Karpas-422 (cell line): ENCODE measurements at regions not wholly inside any gene's neighbourhood (a gene's known extent, or its start where the extent isn't known, plus 50 kb on each side); places are given as distances from the start of the nearest gene placed in this dataset.
"Not testable (repeated sequence)": the region's sequence is repeated elsewhere in the genome, so short reads cannot be mapped to it uniquely, and the experiment has no call there.

ENCODE experiments used
- DNase-seq: peaks from one replicate; pipeline ENCODE4 v3.0.0-alpha.2; 2015
- H2AFZ ChIP-seq: fragments of 200-600 bp; sonication (generic); 2 replicates; pipeline ENCODE4 v1.6.1; 2014; ENCODE audit warnings: antibody characterized with exemption, low read length, mixed read lengths
- H3K27ac ChIP-seq: fragments of 200-600 bp; sonication (generic); 2 replicates; pipeline ENCODE4 v1.5.1; 2014; ENCODE audit warnings: mild to moderate bottlenecking, low read length, moderate library complexity
- H3K27me3 ChIP-seq: fragments of 200-600 bp; sonication (generic); 2 replicates; pipeline ENCODE4 v1.6.1; 2014; ENCODE audit warnings: low read length, mixed read lengths
- H3K36me3 ChIP-seq: fragments of 200-600 bp; sonication (generic); 2 replicates; pipeline ENCODE4 v1.6.1; 2014; ENCODE audit warnings: low read length, mixed read lengths; ENCODE audit not compliant: insufficient read depth
- H3K4me1 ChIP-seq: fragments of 200-600 bp; sonication (generic); 2 replicates; pipeline ENCODE4 v1.6.1; 2014; ENCODE audit warnings: mild to moderate bottlenecking, low read length, mixed read lengths
- H3K4me2 ChIP-seq: fragments of 200-600 bp; sonication (generic); 2 replicates; pipeline ENCODE4 v1.6.1; 2014; ENCODE audit warnings: low read length, low read depth, mild to moderate bottlenecking; ENCODE audit not compliant: poor library complexity, severe bottlenecking
- H3K4me3 ChIP-seq: fragments of 200-600 bp; sonication (generic); 2 replicates; pipeline ENCODE4 v1.5.1; 2014; ENCODE audit warnings: mild to moderate bottlenecking, antibody characterized with exemption, low read length, mixed read lengths
- H3K79me2 ChIP-seq: fragments of 200-600 bp; sonication (generic); 2 replicates; pipeline ENCODE4 v1.6.1; 2014; ENCODE audit warnings: mild to moderate bottlenecking, low read length, mixed read lengths
- H3K9ac ChIP-seq: fragments of 200-600 bp; sonication (generic); 2 replicates; pipeline ENCODE4 v1.6.0; 2014; ENCODE audit warnings: low read length
- H3K9me2 ChIP-seq: fragments of 200-600 bp; sonication (generic), shearing (Covaris generic); replicated peaks from 2 replicates; pipeline ENCODE4 v1.6.0; 2014; ENCODE audit warnings: mild to moderate bottlenecking, low read length, moderate library complexity; ENCODE audit not compliant: insufficient read depth
- H3K9me3 ChIP-seq: fragments of 300-700, 200-600 bp; sonication (generic); 2 replicates; pipeline ENCODE4 v1.6.1; 2014; ENCODE audit warnings: low read length, mixed read lengths
- H4K20me1 ChIP-seq: fragments of 200-600 bp; sonication (generic); 2 replicates; pipeline ENCODE4 v1.6.1; 2014; ENCODE audit warnings: mild to moderate bottlenecking, antibody characterized with exemption, low read length, low read depth; ENCODE audit not compliant: insufficient read depth

DNA sequence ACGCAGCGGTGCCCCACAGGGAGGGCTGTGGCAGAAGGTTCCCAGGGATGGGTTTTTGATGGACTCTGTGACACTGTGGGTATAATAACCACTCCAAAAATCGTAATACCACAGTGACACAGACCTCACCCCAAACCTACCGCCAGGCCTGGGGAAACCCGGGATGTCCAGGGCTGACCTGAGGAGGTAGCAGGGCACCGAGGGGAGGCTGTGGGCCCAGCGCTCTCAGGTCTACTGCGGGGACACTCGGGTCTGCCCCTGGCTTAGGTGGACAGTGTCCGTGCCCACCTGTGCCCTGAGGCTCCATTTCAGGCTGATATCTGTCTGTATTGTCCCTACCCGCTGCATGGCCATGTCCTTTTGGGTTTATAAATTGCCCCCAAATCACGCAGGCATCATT lies 387.9 kb downstream of the TMEM121 start:
- not testable (repeated sequence) for H3K4me3 ChIP-seq, DNase-seq, H4K20me1 ChIP-seq, H3K79me2 ChIP-seq, H3K4me1 ChIP-seq, H3K4me2 ChIP-seq, H3K27me3 ChIP-seq, H3K9me3 ChIP-seq, H3K27ac ChIP-seq, H3K36me3 ChIP-seq, H3K9ac ChIP-seq, H3K9me2 ChIP-seq, H2AFZ ChIP-seq

DNA sequence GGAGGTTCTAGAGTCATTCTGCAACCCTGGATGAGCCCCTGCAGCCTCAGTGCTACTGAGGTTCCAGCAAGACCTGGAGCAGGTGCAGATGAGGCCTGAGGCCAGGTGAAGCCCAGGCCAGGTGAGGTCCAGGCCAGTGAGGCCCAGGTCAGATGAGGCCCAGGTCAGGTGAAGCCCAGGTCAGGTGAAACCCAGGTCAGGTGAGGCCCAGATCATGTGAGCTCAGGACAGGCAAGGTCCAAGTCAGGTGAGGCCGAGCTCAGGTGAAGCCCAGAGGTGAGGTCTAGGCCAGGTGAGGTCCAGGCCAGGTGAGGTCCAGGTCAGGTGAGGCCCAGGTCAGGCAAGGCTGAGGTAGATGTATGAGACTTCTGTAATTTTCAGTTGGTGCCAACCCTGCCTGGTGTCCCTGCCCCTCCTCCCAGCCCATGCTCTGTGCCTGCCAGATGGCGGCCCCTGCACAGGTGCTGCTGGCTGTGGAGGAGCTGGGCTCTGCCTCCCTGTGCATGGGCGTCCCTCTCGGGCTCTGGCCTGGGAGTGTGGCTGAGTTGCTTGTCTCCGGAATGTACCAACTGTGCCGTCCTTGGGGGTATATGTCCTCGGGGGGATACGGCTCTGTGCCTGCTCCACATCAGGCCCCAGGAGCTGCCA lies 388.5 kb downstream of the TMEM121 start:
- Histone ChIP-seq H3K27me3 (no peaks in the 10 kb centered on the region), H3K4me2 (no peak overlapping the region), H3K9me2 (no peaks in the 10 kb centered on the region), H3K27ac (no peak overlapping the region), H3K79me2 (no peaks in the 10 kb centered on the region), H2AFZ (no peak overlapping the region), H3K9ac (no peak overlapping the region), H3K36me3 (no peaks in the 10 kb centered on the region), H4K20me1 (no peaks in the 10 kb centered on the region), H3K4me3 (no peak overlapping the region), H3K4me1 (no peaks in the 10 kb centered on the region), H3K9me3 (no peaks in the 10 kb centered on the region)
- DNase-seq = no peak

GRCh38 chr14:105915546-105915945 lies 389.2 kb downstream of the TMEM121 start:
- not testable (repeated sequence) for H3K9me3 ChIP-seq, H2AFZ ChIP-seq, H3K9ac ChIP-seq, H3K4me1 ChIP-seq, H3K4me3 ChIP-seq, H3K9me2 ChIP-seq, H3K27me3 ChIP-seq, H3K36me3 ChIP-seq, H3K27ac ChIP-seq, DNase-seq, H4K20me1 ChIP-seq, H3K4me2 ChIP-seq, H3K79me2 ChIP-seq

GRCh38 chr14:105917136-105917932 lies 391.0 kb downstream of the TMEM121 start:
- not testable (repeated sequence) for H3K27me3 ChIP-seq, H3K4me3 ChIP-seq, H3K9ac ChIP-seq, H3K9me2 ChIP-seq, H3K4me1 ChIP-seq, H3K9me3 ChIP-seq, H4K20me1 ChIP-seq, H3K36me3 ChIP-seq, H3K4me2 ChIP-seq, DNase-seq, H2AFZ ChIP-seq, H3K79me2 ChIP-seq, H3K27ac ChIP-seq

DNA sequence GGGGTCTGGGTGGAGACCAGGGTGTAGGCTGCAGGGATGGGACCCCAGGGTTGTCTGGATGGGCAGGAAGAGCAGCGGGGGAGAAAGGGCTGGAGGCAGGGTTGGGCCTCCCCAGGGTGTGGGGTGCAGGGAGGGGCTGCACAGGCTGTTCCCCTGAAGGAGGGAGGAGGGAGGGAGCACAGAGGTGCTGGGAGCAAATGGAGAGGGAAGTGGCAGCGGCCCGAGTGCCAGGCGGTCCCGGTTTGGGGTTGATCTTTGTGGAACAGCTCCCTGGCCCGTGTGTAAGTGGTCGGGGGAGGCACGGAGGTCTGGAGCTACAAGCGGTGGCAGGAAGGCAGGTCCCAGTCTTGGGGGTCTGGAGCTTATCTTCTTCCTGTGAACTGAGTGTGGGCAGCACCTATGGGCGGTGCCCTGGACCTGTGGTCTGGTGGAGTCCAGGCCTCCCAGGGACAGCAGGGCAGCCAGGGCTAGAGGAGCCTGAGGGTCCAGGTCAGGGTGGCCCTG lies 391.6 kb downstream of the TMEM121 start:
- Histone ChIP-seq H3K9me2 (no peaks in the 10 kb centered on the region), H4K20me1 (no peaks in the 10 kb centered on the region), H3K4me3 (no peak overlapping the region), H3K27ac (no peak overlapping the region), H3K27me3 (no peaks in the 10 kb centered on the region), H3K4me2 (no peak overlapping the region), H3K9me3 (no peaks in the 10 kb centered on the region), H3K4me1 (no peaks in the 10 kb centered on the region), H3K36me3 (no peaks in the 10 kb centered on the region), H3K79me2 (no peaks in the 10 kb centered on the region), H3K9ac (no peak overlapping the region), H2AFZ (no peak overlapping the region)
- no peak for DNase-seq

GRCh38 chr14:105918496-105919262 lies 392.3 kb downstream of the TMEM121 start:
- Histone ChIP-seq H3K9me2 (no peaks in the 10 kb centered on the region), H3K4me3 (no peak overlapping the region), H3K79me2 (no peaks in the 10 kb centered on the region), H2AFZ (no peak overlapping the region), H3K36me3 (no peaks in the 10 kb centered on the region), H4K20me1 (no peaks in the 10 kb centered on the region), H3K9ac (no peak overlapping the region), H3K27ac (no peak overlapping the region), H3K4me2 (no peak overlapping the region), H3K4me1 (no peaks in the 10 kb centered on the region), H3K27me3 (no peaks in the 10 kb centered on the region), H3K9me3 (no peaks in the 10 kb centered on the region)
- no peak for DNase-seq

- Histone ChIP-seq H3K36me3 (no peaks in the 10 kb centered on the region), H3K4me1 (no peaks in the 10 kb centered on the region), H4K20me1 (no peaks in the 10 kb centered on the region), H3K9ac (no peak overlapping the region), H3K4me2 (no peak overlapping the region), H3K27ac (no peak overlapping the region), H2AFZ (no peak overlapping the region), H3K27me3 (no peaks in the 10 kb centered on the region), H3K9me3 (no peaks in the 10 kb centered on the region), H3K9me2 (no peaks in the 10 kb centered on the region), H3K4me3 (no peak overlapping the region), H3K79me2 (no peaks in the 10 kb centered on the region)
- DNase-seq = no peak
These were observed 393.2 kb downstream of the TMEM121 start for GRCh38 chr14:105919458-105920150.
